ENCODE measurements at regions not wholly inside any gene's neighbourhood (a gene's known extent, or its start where the extent isn't known, plus 50 kb on each side); places are given as distances from the start of the nearest gene placed in this dataset.

- TF ChIP-seq RAD21 (conservative IDR thresholded peaks at IDR 0.05): no peak
- no peak for TF ChIP-seq EZH2 (IDR thresholded peaks at IDR 0.05; ENCODE audit: borderline replicate concordance, insufficient read depth, low read length, poor library complexity, severe bottlenecking)
- TF ChIP-seq POLR2AphosphoS5 (IDR thresholded peaks at IDR 0.05): no peak
- TF ChIP-seq, protein P1, sequence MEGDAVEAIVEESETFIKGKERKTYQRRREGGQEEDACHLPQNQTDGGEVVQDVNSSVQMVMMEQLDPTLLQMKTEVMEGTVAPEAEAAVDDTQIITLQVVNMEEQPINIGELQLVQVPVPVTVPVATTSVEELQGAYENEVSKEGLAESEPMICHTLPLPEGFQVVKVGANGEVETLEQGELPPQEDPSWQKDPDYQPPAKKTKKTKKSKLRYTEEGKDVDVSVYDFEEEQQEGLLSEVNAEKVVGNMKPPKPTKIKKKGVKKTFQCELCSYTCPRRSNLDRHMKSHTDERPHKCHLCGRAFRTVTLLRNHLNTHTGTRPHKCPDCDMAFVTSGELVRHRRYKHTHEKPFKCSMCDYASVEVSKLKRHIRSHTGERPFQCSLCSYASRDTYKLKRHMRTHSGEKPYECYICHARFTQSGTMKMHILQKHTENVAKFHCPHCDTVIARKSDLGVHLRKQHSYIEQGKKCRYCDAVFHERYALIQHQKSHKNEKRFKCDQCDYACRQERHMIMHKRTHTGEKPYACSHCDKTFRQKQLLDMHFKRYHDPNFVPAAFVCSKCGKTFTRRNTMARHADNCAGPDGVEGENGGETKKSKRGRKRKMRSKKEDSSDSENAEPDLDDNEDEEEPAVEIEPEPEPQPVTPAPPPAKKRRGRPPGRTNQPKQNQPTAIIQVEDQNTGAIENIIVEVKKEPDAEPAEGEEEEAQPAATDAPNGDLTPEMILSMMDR (IDR thresholded peaks at IDR 0.05; ENCODE audit: poor library complexity, severe bottlenecking): no peak
- no peak for TF ChIP-seq REST (IDR thresholded peaks at IDR 0.05; ENCODE audit: borderline replicate concordance)
- TF ChIP-seq EP300 (conservative IDR thresholded peaks at IDR 0.05; ENCODE audit: poor library complexity, severe bottlenecking): no peak
- TF ChIP-seq MXI1 (conservative IDR thresholded peaks at IDR 0.05; ENCODE audit: poor library complexity, severe bottlenecking): no peak
These were observed 170.9 kb downstream of the ZBTB18 start for GRCh38 chr1:244221991-244222390.
